ENCODE measurements at regions not wholly inside any gene's neighbourhood (a gene's known extent, or its start where the extent isn't known, plus 50 kb on each side); places are given as distances from the start of the nearest gene placed in this dataset.

DNA sequence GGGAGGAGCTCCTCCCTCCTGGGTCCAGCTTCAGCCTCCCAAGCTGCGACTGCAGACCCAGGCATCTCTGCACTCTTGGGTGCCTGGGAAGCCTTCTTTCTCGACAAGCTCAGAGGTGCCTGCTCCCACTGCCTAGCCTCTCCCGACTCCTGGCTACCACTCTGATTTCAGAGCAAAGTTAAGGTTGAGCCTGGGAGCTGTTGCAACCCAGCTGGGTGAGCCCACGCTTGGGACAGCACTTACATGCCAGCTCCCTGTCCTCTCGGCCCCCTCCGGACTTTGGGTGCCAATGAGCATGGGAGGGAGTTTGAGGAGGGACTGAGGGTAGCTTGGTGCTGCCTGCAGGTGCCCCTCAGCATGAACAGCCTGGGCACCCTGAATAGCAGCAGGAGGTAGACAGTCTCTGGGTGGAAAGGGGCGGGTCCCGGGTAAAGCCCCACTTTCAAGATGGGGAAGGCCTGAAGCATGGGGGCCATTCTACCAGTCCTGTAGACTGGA is 1383.4 kb upstream of the PCDH20 start:
- no peak overlapping the region for H3K9ac ChIP-seq (ENCODE audit: low read depth in 1 of 2, low read length in 2 of 2)
- H3K27me3 ChIP-seq (ENCODE audit: control insufficient read depth in 4 of 4, insufficient read depth in 4 of 4, low read length in 3 of 4): no peaks in the 10 kb centered on the region
- WGBS: 87% methylated on average over 8 of the region's 8 CpGs
- H3K36me3 ChIP-seq (ENCODE audit: control insufficient read depth in 4 of 4, insufficient read depth in 3 of 4, low read depth in 1 of 4, low read length in 3 of 4): no peaks in the 10 kb centered on the region
- H3K4me1 ChIP-seq (ENCODE audit: control insufficient read depth in 4 of 4, insufficient read depth in 4 of 4, low read length in 3 of 4): no peaks in the 10 kb centered on the region
- H3K27ac ChIP-seq (ENCODE audit: low read depth in 1 of 2, low read length in 2 of 2): no peak overlapping the region
- H3K9me3 ChIP-seq (ENCODE audit: control insufficient read depth in 4 of 4, low read length in 3 of 4): peaks cover 0 to 1% (median 0%) of the 10 kb centered on the region in 4 donors
- TF ChIP-seq, protein P1, sequence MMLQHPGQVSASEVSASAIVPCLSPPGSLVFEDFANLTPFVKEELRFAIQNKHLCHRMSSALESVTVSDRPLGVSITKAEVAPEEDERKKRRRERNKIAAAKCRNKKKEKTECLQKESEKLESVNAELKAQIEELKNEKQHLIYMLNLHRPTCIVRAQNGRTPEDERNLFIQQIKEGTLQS (IDR thresholded peaks at IDR 0.05): no peak
- TF ChIP-seq RAD21 (IDR thresholded peaks at IDR 0.05): no peak
- no peak for TF ChIP-seq GABPA (IDR thresholded peaks at IDR 0.05 in 1 of 2, conservative IDR thresholded peaks at IDR 0.05 in 1 of 2)
- TF ChIP-seq, protein P2, sequence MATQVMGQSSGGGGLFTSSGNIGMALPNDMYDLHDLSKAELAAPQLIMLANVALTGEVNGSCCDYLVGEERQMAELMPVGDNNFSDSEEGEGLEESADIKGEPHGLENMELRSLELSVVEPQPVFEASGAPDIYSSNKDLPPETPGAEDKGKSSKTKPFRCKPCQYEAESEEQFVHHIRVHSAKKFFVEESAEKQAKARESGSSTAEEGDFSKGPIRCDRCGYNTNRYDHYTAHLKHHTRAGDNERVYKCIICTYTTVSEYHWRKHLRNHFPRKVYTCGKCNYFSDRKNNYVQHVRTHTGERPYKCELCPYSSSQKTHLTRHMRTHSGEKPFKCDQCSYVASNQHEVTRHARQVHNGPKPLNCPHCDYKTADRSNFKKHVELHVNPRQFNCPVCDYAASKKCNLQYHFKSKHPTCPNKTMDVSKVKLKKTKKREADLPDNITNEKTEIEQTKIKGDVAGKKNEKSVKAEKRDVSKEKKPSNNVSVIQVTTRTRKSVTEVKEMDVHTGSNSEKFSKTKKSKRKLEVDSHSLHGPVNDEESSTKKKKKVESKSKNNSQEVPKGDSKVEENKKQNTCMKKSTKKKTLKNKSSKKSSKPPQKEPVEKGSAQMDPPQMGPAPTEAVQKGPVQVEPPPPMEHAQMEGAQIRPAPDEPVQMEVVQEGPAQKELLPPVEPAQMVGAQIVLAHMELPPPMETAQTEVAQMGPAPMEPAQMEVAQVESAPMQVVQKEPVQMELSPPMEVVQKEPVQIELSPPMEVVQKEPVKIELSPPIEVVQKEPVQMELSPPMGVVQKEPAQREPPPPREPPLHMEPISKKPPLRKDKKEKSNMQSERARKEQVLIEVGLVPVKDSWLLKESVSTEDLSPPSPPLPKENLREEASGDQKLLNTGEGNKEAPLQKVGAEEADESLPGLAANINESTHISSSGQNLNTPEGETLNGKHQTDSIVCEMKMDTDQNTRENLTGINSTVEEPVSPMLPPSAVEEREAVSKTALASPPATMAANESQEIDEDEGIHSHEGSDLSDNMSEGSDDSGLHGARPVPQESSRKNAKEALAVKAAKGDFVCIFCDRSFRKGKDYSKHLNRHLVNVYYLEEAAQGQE (IDR thresholded peaks at IDR 0.05): no peak
- TF ChIP-seq TAF1 (conservative IDR thresholded peaks at IDR 0.05): no peak
- TF ChIP-seq EGR1 (IDR thresholded peaks at IDR 0.05; ENCODE audit: low read depth in 2 of 2): no peak
- no peak for TF ChIP-seq NR2F2 (IDR thresholded peaks at IDR 0.05)
- no peak for DNase-seq (ENCODE audit: low spot score)
- no peak overlapping the region for H3K4me3 ChIP-seq (ENCODE audit: low read depth in 1 of 3, low read length in 3 of 3)

DNA sequence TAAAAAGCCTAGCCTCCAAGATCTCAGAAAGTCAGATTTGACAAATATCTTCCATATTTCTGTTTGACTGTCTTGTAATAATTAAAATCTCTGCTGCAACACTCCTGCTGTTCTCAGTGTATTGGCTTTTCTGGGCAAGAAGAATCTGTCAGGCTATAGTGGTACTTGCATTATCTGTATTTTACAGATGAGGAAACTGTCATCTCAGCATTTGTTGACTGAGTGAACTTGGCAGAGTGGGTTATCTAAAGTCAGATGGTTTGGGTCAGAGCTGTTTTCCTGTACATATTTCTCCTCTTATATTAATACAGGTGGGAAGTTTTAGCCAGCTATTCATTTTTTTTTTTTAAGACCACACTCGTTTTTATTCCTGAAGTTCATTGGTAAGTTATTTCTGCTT is 1378.2 kb upstream of the PCDH20 start:
- DNase-seq (ENCODE audit: low spot score): no peak
- H3K9me3 ChIP-seq (ENCODE audit: control insufficient read depth in 4 of 4, low read length in 3 of 4): peaks cover 0 to 1% (median 0%) of the 10 kb centered on the region in 4 donors
- no peaks in the 10 kb centered on the region for H3K27me3 ChIP-seq (ENCODE audit: control insufficient read depth in 4 of 4, insufficient read depth in 4 of 4, low read length in 3 of 4)
- 38% methylated on average over 1 of the region's 1 CpG for WGBS
- H3K9ac ChIP-seq (ENCODE audit: low read depth in 1 of 2, low read length in 2 of 2): no peak overlapping the region
- no peak overlapping the region for H3K4me3 ChIP-seq (ENCODE audit: low read depth in 1 of 3, low read length in 3 of 3)
- no peak overlapping the region for H3K27ac ChIP-seq (ENCODE audit: low read depth in 1 of 2, low read length in 2 of 2)
- H3K4me1 ChIP-seq (ENCODE audit: control insufficient read depth in 4 of 4, insufficient read depth in 4 of 4, low read length in 3 of 4): no peaks in the 10 kb centered on the region
- H3K36me3 ChIP-seq (ENCODE audit: control insufficient read depth in 4 of 4, insufficient read depth in 3 of 4, low read depth in 1 of 4, low read length in 3 of 4): no peaks in the 10 kb centered on the region
- TF ChIP-seq HNF4A (conservative IDR thresholded peaks at IDR 0.05) (no peak), EGR1 (IDR thresholded peaks at IDR 0.05; ENCODE audit: low read depth in 2 of 2) (no peak)

DNA sequence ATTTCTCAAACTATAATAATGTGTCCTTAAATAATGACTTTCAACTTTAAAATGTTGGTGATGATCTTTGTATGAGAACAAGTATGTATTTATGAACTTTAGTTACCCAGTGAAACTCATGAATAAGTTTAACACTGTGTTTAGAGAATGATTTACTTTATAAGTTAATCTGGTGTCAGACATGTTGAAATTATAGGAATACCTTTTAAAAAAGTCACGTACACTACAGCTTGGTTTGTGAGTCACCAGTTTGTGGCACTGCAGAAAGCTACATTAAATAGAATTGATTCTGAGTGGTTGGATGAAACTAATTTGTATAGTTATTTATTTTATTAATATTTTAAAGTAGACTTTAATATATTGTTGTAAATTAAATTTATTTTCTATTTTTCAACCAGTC is 1366.2 kb upstream of the PCDH20 start:
- no peak overlapping the region for H3K9ac ChIP-seq (ENCODE audit: low read depth in 1 of 2, low read length in 2 of 2)
- H3K4me1 ChIP-seq (ENCODE audit: control insufficient read depth in 4 of 4, insufficient read depth in 4 of 4, low read length in 3 of 4): no peaks in the 10 kb centered on the region
- H3K9me3 ChIP-seq (ENCODE audit: control insufficient read depth in 4 of 4, low read length in 3 of 4): no peaks in the 10 kb centered on the region
- DNase-seq (ENCODE audit: low spot score): no peak
- 83% methylated on average over 1 of the region's 1 CpG for whole genome bisulfite sequencing
- H3K36me3 ChIP-seq (ENCODE audit: control insufficient read depth in 4 of 4, insufficient read depth in 3 of 4, low read depth in 1 of 4, low read length in 3 of 4): no peaks in the 10 kb centered on the region
- H3K27ac ChIP-seq (ENCODE audit: low read depth in 1 of 2, low read length in 2 of 2): no peak overlapping the region
- H3K4me3 ChIP-seq (ENCODE audit: low read depth in 1 of 3, low read length in 3 of 3): no peak overlapping the region
- no peaks in the 10 kb centered on the region for H3K27me3 ChIP-seq (ENCODE audit: control insufficient read depth in 4 of 4, insufficient read depth in 4 of 4, low read length in 3 of 4)
- TF ChIP-seq, protein P3, sequence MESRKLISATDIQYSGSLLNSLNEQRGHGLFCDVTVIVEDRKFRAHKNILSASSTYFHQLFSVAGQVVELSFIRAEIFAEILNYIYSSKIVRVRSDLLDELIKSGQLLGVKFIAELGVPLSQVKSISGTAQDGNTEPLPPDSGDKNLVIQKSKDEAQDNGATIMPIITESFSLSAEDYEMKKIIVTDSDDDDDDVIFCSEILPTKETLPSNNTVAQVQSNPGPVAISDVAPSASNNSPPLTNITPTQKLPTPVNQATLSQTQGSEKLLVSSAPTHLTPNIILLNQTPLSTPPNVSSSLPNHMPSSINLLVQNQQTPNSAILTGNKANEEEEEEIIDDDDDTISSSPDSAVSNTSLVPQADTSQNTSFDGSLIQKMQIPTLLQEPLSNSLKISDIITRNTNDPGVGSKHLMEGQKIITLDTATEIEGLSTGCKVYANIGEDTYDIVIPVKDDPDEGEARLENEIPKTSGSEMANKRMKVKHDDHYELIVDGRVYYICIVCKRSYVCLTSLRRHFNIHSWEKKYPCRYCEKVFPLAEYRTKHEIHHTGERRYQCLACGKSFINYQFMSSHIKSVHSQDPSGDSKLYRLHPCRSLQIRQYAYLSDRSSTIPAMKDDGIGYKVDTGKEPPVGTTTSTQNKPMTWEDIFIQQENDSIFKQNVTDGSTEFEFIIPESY (IDR thresholded peaks at IDR 0.05): no peak
- TF ChIP-seq HNF4G (IDR thresholded peaks at IDR 0.05): no peak
- no peak for TF ChIP-seq NR2F2 (IDR thresholded peaks at IDR 0.05)
- TF ChIP-seq GABPA (IDR thresholded peaks at IDR 0.05 in 1 of 2, conservative IDR thresholded peaks at IDR 0.05 in 1 of 2): no peak
- no peak for TF ChIP-seq EGR1 (IDR thresholded peaks at IDR 0.05; ENCODE audit: low read depth in 2 of 2)
- TF ChIP-seq RXRA (IDR thresholded peaks at IDR 0.05): no peak
- TF ChIP-seq HNF4A (conservative IDR thresholded peaks at IDR 0.05): no peak
- TF ChIP-seq TAF1 (conservative IDR thresholded peaks at IDR 0.05): no peak
- no peak for TF ChIP-seq FOXA2 (IDR thresholded peaks at IDR 0.05)
- TF ChIP-seq, protein P4, sequence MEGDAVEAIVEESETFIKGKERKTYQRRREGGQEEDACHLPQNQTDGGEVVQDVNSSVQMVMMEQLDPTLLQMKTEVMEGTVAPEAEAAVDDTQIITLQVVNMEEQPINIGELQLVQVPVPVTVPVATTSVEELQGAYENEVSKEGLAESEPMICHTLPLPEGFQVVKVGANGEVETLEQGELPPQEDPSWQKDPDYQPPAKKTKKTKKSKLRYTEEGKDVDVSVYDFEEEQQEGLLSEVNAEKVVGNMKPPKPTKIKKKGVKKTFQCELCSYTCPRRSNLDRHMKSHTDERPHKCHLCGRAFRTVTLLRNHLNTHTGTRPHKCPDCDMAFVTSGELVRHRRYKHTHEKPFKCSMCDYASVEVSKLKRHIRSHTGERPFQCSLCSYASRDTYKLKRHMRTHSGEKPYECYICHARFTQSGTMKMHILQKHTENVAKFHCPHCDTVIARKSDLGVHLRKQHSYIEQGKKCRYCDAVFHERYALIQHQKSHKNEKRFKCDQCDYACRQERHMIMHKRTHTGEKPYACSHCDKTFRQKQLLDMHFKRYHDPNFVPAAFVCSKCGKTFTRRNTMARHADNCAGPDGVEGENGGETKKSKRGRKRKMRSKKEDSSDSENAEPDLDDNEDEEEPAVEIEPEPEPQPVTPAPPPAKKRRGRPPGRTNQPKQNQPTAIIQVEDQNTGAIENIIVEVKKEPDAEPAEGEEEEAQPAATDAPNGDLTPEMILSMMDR (IDR thresholded peaks at IDR 0.05; ENCODE audit: low read depth, low read length, missing input control): no peak
- no peak for TF ChIP-seq YY1 (IDR thresholded peaks at IDR 0.05)
- TF ChIP-seq SP1 (IDR thresholded peaks at IDR 0.05): no peak
- TF ChIP-seq, protein P1 (IDR thresholded peaks at IDR 0.05): no peak
- no peak for TF ChIP-seq JUND (IDR thresholded peaks at IDR 0.05)
- TF ChIP-seq, protein P5, sequence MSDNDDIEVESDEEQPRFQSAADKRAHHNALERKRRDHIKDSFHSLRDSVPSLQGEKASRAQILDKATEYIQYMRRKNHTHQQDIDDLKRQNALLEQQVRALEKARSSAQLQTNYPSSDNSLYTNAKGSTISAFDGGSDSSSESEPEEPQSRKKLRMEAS (IDR thresholded peaks at IDR 0.05): no peak
- TF ChIP-seq RAD21 (IDR thresholded peaks at IDR 0.05): no peak

Measured in liver (tissue), 8 donors.